ENCODE measurements at regions not wholly inside any gene's neighbourhood (a gene's known extent, or its start where the extent isn't known, plus 50 kb on each side); places are given as distances from the start of the nearest gene placed in this dataset.
"Not testable (repeated sequence)": the region's sequence is repeated elsewhere in the genome, so short reads cannot be mapped to it uniquely, and the experiment has no call there.

DNA sequence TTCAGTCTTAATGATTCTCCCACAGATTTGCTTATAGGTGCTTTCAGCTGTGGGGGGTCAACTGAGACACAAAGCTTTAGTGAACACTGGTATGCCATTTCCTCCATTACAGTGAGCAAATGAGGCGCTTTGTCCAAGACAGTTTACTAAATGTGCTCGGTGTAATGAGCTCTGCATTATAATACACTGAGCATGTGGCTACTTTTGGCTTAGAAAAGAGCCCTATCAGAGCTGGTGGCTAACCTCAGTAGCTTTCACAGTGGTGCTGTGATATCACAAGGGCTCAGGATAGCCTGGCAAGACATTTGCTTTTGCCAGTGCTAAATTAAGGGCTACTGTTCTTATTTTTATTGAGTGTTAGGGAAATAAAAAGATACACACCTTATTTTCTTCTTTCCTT, 749.7 kb upstream of the ARPP21 start:
- no peak overlapping the region for H3K27ac ChIP-seq (ENCODE audit: low read depth in 1 of 2, low read length in 1 of 2)
- no peaks in the 10 kb centered on the region for H3K36me3 ChIP-seq (ENCODE audit: control insufficient read depth in 2 of 2, insufficient read depth in 2 of 2, low read length in 1 of 2)
- DNase-seq (ENCODE audit: low read depth in 6 of 9, low spot score in 9 of 9) = no peak
- no peaks in the 10 kb centered on the region for H3K27me3 ChIP-seq (ENCODE audit: control insufficient read depth in 2 of 2, insufficient read depth in 1 of 2, low read length in 1 of 2)
- no peaks in the 10 kb centered on the region for H3K4me1 ChIP-seq (ENCODE audit: control insufficient read depth in 2 of 2, insufficient read depth in 2 of 2, low read length in 2 of 2)
- WGBS = 98% methylated on average over 2 of the region's 2 CpGs
- no peak overlapping the region for H3K4me3 ChIP-seq (ENCODE audit: low read length in 2 of 2)
- no peaks in the 10 kb centered on the region for H3K9me3 ChIP-seq (ENCODE audit: control insufficient read depth in 2 of 2, insufficient read depth in 1 of 2, low read length in 1 of 2)

DNA sequence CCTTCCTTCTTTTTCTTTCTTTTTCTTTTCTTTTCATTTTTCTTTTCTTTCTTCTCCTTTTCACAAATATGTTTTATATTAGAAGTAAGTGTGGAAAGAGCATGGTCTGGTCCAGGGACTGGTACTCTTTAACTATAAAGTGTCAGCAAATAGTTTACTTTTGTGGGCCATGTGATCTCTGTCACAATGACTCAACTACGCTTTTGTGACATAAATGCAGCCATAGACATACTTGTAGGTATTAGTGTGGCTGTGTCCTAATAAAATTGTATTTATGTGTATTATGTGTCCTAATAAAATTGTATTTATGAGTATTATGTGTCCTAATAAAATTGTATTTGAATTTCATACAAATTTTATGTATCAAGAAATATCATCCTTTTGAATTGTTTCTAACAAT, 749.1 kb upstream of the ARPP21 start:
- Histone ChIP-seq H3K9me3 (ENCODE audit: control insufficient read depth in 2 of 2, insufficient read depth in 1 of 2, low read length in 1 of 2) (no peaks in the 10 kb centered on the region), H3K4me3 (ENCODE audit: low read length in 2 of 2) (no peak overlapping the region), H3K27me3 (ENCODE audit: control insufficient read depth in 2 of 2, insufficient read depth in 1 of 2, low read length in 1 of 2) (no peaks in the 10 kb centered on the region), H3K36me3 (ENCODE audit: control insufficient read depth in 2 of 2, insufficient read depth in 2 of 2, low read length in 1 of 2) (no peaks in the 10 kb centered on the region), H3K27ac (ENCODE audit: low read depth in 1 of 2, low read length in 1 of 2) (no peak overlapping the region), H3K4me1 (ENCODE audit: control insufficient read depth in 2 of 2, insufficient read depth in 2 of 2, low read length in 2 of 2) (no peaks in the 10 kb centered on the region)
- WGBS = 99% methylated on average over 1 of the region's 1 CpG
- no peak for DNase-seq (ENCODE audit: low read depth in 6 of 9, low spot score in 9 of 9)

DNA sequence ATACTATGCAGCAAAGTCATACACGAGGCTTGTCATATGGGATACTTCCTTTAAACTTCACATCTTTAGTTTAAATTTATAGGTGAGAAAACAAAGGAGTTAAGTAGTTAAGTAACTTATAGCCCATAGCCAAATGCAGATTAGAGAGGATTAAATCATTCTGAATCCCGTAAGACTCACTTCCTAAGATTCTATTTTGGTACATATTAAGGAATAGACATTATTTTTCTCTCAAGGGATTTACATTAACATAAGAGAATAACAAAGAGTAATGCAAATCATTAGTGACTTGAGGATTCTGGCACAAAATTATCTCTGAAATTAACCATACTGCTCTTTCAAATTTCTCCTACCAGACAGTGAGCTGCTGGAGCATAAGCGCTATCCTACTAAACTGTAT, 747.4 kb upstream of the ARPP21 start:
- no peaks in the 10 kb centered on the region for H3K4me1 ChIP-seq (ENCODE audit: control insufficient read depth in 2 of 2, insufficient read depth in 2 of 2, low read length in 2 of 2)
- H3K9me3 ChIP-seq (ENCODE audit: control insufficient read depth in 2 of 2, insufficient read depth in 1 of 2, low read length in 1 of 2) = no peaks in the 10 kb centered on the region
- no peak for DNase-seq (ENCODE audit: low read depth in 6 of 9, low spot score in 9 of 9)
- H3K36me3 ChIP-seq (ENCODE audit: control insufficient read depth in 2 of 2, insufficient read depth in 2 of 2, low read length in 1 of 2) = no peaks in the 10 kb centered on the region
- no peak overlapping the region for H3K27ac ChIP-seq (ENCODE audit: low read depth in 1 of 2, low read length in 1 of 2)
- 92% methylated on average over 3 of the region's 3 CpGs for WGBS
- H3K27me3 ChIP-seq (ENCODE audit: control insufficient read depth in 2 of 2, insufficient read depth in 1 of 2, low read length in 1 of 2) = no peaks in the 10 kb centered on the region
- no peak overlapping the region for H3K4me3 ChIP-seq (ENCODE audit: low read length in 2 of 2)

DNA sequence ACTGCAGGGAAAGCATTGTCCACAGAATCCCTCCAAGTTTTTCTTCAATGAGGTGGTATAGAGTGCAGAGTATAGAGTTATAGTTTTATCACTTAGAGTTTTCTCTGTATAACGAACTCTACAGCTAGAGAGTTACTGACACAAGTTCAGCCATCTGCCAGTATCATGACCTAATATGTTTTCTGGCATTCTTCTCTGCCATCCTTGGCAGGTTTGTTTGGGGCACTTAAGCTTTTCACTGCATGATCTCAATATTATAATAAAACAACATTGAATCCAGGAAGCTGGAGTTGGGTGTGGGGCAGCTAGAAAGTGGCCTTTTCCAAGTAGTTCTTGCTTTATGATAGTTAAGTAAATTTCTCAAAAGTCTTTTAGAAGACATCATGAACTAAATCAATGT, 743.5 kb upstream of the ARPP21 start:
- Histone ChIP-seq H3K27me3 (ENCODE audit: control insufficient read depth in 2 of 2, insufficient read depth in 1 of 2, low read length in 1 of 2) (no peaks in the 10 kb centered on the region), H3K4me3 (ENCODE audit: low read length in 2 of 2) (no peak overlapping the region), H3K27ac (ENCODE audit: low read depth in 1 of 2, low read length in 1 of 2) (no peak overlapping the region), H3K36me3 (ENCODE audit: control insufficient read depth in 2 of 2, insufficient read depth in 2 of 2, low read length in 1 of 2) (no peaks in the 10 kb centered on the region), H3K9me3 (ENCODE audit: control insufficient read depth in 2 of 2, insufficient read depth in 1 of 2, low read length in 1 of 2) (no peaks in the 10 kb centered on the region), H3K4me1 (ENCODE audit: control insufficient read depth in 2 of 2, insufficient read depth in 2 of 2, low read length in 2 of 2) (no peaks in the 10 kb centered on the region)
- no peak for DNase-seq (ENCODE audit: low read depth in 6 of 9, low spot score in 9 of 9)
- whole genome bisulfite sequencing = 96% methylated on average over 1 of the region's 1 CpG

DNA sequence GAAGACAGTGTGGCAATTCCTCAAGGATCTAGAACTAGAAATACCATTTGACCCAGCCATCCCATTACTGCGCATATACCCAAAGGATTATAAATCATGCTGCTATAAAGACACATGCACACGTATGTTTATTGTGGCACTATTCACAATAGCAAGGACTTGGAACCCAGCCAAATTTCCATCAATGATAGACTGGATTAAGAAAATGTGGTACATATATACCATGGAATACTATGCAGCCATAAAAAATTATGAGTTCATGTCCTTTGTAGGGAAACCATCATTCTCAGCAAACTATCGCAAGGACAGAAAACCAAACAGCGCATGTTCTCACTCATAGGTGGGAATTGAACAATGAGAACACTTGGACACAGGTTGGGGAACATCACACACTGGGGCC, 729.6 kb upstream of the ARPP21 start:
- DNase-seq (ENCODE audit: low read depth in 6 of 9, low spot score in 9 of 9); H3K36me3 ChIP-seq (ENCODE audit: control insufficient read depth in 2 of 2, insufficient read depth in 2 of 2, low read length in 1 of 2); H3K27me3 ChIP-seq (ENCODE audit: control insufficient read depth in 2 of 2, insufficient read depth in 1 of 2, low read length in 1 of 2); H3K4me1 ChIP-seq (ENCODE audit: control insufficient read depth in 2 of 2, insufficient read depth in 2 of 2, low read length in 2 of 2); H3K9me3 ChIP-seq (ENCODE audit: control insufficient read depth in 2 of 2, insufficient read depth in 1 of 2, low read length in 1 of 2); H3K27ac ChIP-seq (ENCODE audit: low read depth in 1 of 2, low read length in 1 of 2); H3K4me3 ChIP-seq (ENCODE audit: low read length in 2 of 2): not testable (repeated sequence)
- 97% methylated on average over 4 of the region's 4 CpGs for WGBS

DNA sequence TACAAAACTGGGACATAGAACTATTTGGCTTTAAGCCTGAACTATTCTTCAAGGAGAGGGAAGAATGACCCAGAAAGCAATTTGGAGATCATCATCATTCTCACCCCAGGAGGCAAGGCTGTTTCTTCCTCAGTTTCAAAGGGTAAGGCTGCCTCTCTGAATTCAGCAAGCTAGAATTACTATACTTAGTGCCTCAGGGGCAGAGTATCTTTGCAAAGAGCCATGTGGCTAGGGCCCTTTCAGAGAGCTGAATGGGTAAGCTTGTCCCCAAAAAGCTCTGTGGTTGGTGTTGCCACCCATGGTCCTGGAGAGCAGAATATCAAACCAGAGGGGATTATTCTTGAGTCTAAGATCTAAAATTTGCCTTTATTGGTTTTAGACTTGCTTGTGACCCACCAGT, 720.3 kb upstream of the ARPP21 start:
- Histone ChIP-seq H3K27ac (ENCODE audit: low read depth in 1 of 2, low read length in 1 of 2) (no peak overlapping the region), H3K27me3 (ENCODE audit: control insufficient read depth in 2 of 2, insufficient read depth in 1 of 2, low read length in 1 of 2) (peaks cover 0 to 3% of the 10 kb centered on the region in 2 donors), H3K36me3 (ENCODE audit: control insufficient read depth in 2 of 2, insufficient read depth in 2 of 2, low read length in 1 of 2) (no peaks in the 10 kb centered on the region), H3K9me3 (ENCODE audit: control insufficient read depth in 2 of 2, insufficient read depth in 1 of 2, low read length in 1 of 2) (no peaks in the 10 kb centered on the region), H3K4me3 (ENCODE audit: low read length in 2 of 2) (no peak overlapping the region), H3K4me1 (ENCODE audit: control insufficient read depth in 2 of 2, insufficient read depth in 2 of 2, low read length in 2 of 2) (no peaks in the 10 kb centered on the region)
- DNase-seq (ENCODE audit: low read depth in 6 of 9, low spot score in 9 of 9) = no peak

DNA sequence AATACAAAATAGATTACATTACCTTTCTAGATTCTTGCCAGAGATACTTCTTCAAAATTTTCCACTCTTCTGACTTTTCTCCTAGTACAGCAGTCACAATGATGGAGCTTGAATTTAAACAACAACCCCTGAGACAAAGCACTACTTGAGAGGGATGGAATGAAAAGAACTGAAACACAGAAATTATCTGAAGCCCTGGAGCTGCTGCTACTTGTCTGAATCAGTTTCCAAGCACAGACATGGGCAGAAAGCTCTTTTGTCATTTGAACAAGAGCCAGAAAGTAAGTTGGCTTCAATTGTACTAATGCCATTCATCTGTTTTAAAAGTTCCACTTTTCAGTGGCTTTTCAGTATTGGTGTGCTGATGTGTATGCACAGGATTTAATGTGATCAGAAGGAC, 718.5 kb upstream of the ARPP21 start:
- Histone ChIP-seq H3K27ac (ENCODE audit: low read depth in 1 of 2, low read length in 1 of 2) (no peak overlapping the region), H3K9me3 (ENCODE audit: control insufficient read depth in 2 of 2, insufficient read depth in 1 of 2, low read length in 1 of 2) (no peaks in the 10 kb centered on the region), H3K4me1 (ENCODE audit: control insufficient read depth in 2 of 2, insufficient read depth in 2 of 2, low read length in 2 of 2) (no peaks in the 10 kb centered on the region), H3K36me3 (ENCODE audit: control insufficient read depth in 2 of 2, insufficient read depth in 2 of 2, low read length in 1 of 2) (no peaks in the 10 kb centered on the region), H3K27me3 (ENCODE audit: control insufficient read depth in 2 of 2, insufficient read depth in 1 of 2, low read length in 1 of 2) (peaks cover 0 to 3% of the 10 kb centered on the region in 2 donors), H3K4me3 (ENCODE audit: low read length in 2 of 2) (no peak overlapping the region)
- DNase-seq (ENCODE audit: low read depth in 6 of 9, low spot score in 9 of 9) = peak in 1 of 9 donors; percentile 3

DNA sequence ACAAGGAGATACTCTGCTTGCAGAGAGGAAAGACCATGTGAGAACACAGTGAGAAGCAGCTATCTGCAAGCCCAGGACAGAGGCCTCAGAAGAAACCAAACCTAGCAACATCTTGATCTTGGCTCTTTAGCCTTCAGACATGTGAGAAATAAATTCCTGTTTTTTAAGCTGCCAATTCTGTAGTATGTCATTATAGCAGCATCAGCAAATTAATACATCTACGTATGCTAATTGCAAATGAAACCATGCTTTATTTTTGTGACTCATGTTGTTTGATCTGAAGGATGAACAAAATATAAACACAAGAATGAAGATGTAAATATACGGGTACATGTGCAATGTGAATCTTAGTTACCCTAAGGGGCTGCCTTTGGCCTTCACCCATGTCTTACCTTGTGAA, 714.4 kb upstream of the ARPP21 start:
- H3K27ac ChIP-seq (ENCODE audit: low read depth in 1 of 2, low read length in 1 of 2) = no peak overlapping the region
- peaks cover 0 to 3% of the 10 kb centered on the region in 2 donors for H3K27me3 ChIP-seq (ENCODE audit: control insufficient read depth in 2 of 2, insufficient read depth in 1 of 2, low read length in 1 of 2)
- no peaks in the 10 kb centered on the region for H3K36me3 ChIP-seq (ENCODE audit: control insufficient read depth in 2 of 2, insufficient read depth in 2 of 2, low read length in 1 of 2)
- no peak overlapping the region for H3K4me3 ChIP-seq (ENCODE audit: low read length in 2 of 2)
- H3K4me1 ChIP-seq (ENCODE audit: control insufficient read depth in 2 of 2, insufficient read depth in 2 of 2, low read length in 2 of 2) = no peaks in the 10 kb centered on the region
- 97% methylated on average over 2 of the region's 2 CpGs for WGBS
- H3K9me3 ChIP-seq (ENCODE audit: control insufficient read depth in 2 of 2, insufficient read depth in 1 of 2, low read length in 1 of 2) = no peaks in the 10 kb centered on the region
- no peak for DNase-seq (ENCODE audit: low read depth in 6 of 9, low spot score in 9 of 9)

DNA sequence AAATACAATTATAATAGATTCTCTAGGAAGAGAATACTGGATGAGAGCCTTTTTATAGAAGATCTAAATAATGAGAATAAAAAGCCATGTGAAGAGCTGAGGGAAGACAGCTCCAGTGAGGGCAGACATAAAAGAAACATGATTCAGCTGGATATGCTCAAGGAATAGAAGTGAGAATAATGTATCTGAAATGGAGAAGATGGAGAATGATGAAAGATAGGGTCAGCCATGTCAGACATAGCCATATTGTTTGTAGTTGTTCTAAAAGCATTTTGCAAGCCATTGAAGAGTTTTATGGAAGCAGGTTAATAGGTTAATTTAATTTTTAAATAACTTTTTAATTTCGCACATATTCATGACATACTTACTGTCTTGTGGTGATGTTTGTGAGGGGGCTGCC, 713.5 kb upstream of the ARPP21 start:
- Histone ChIP-seq H3K9me3 (ENCODE audit: control insufficient read depth in 2 of 2, insufficient read depth in 1 of 2, low read length in 1 of 2) (no peaks in the 10 kb centered on the region), H3K27ac (ENCODE audit: low read depth in 1 of 2, low read length in 1 of 2) (no peak overlapping the region), H3K36me3 (ENCODE audit: control insufficient read depth in 2 of 2, insufficient read depth in 2 of 2, low read length in 1 of 2) (no peaks in the 10 kb centered on the region), H3K4me1 (ENCODE audit: control insufficient read depth in 2 of 2, insufficient read depth in 2 of 2, low read length in 2 of 2) (no peaks in the 10 kb centered on the region), H3K27me3 (ENCODE audit: control insufficient read depth in 2 of 2, insufficient read depth in 1 of 2, low read length in 1 of 2) (peaks cover 0 to 3% of the 10 kb centered on the region in 2 donors), H3K4me3 (ENCODE audit: low read length in 2 of 2) (no peak overlapping the region)
- no peak for DNase-seq (ENCODE audit: low read depth in 6 of 9, low spot score in 9 of 9)
- WGBS = 98% methylated on average over 1 of the region's 1 CpG

DNA sequence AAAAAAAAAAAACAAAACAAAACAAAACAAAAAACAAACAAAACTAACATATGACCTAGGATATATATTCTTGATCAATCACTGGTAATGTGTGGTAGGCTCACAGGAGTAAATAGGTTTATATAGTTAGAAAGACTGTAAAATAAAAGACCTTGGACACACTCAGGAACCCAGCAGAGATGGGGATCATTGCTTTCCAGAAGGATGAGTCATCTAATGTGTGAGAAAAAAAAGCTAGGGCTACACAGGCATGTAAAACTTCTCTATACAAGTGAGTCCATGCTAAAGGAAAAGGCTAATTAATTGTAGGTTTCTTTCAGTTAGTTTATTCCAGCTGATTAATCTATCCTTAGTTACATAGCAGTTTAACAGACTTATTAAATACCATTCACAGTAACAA, 710.3 kb upstream of the ARPP21 start:
- no peak for DNase-seq (ENCODE audit: low read depth in 6 of 9, low spot score in 9 of 9)
- no peaks in the 10 kb centered on the region for H3K4me1 ChIP-seq (ENCODE audit: control insufficient read depth in 2 of 2, insufficient read depth in 2 of 2, low read length in 2 of 2)
- no peaks in the 10 kb centered on the region for H3K36me3 ChIP-seq (ENCODE audit: control insufficient read depth in 2 of 2, insufficient read depth in 2 of 2, low read length in 1 of 2)
- H3K4me3 ChIP-seq (ENCODE audit: low read length in 2 of 2) = no peak overlapping the region
- H3K27me3 ChIP-seq (ENCODE audit: control insufficient read depth in 2 of 2, insufficient read depth in 1 of 2, low read length in 1 of 2) = no peaks in the 10 kb centered on the region
- H3K9me3 ChIP-seq (ENCODE audit: control insufficient read depth in 2 of 2, insufficient read depth in 1 of 2, low read length in 1 of 2) = no peaks in the 10 kb centered on the region
- no peak overlapping the region for H3K27ac ChIP-seq (ENCODE audit: low read depth in 1 of 2, low read length in 1 of 2)
